ENCODE measurements at regions not wholly inside any gene's neighbourhood (a gene's known extent, or its start where the extent isn't known, plus 50 kb on each side); places are given as distances from the start of the nearest gene placed in this dataset.

GRCh38 chr2:7358865-7359447 lies 441.7 kb downstream of the RNF144A start:
- Histone ChIP-seq H3K4me1 (ENCODE audit: control insufficient read depth, insufficient read depth, low read length) (no peaks in the 10 kb centered on the region), H3K4me3 (ENCODE audit: low read depth, low read length) (no peak overlapping the region), H3K9me3 (ENCODE audit: control insufficient read depth, insufficient read depth, low read depth, low read length) (no peaks in the 10 kb centered on the region), H3K27ac (ENCODE audit: extremely low read depth, low read depth, low read length) (no peak overlapping the region), H3K36me3 (ENCODE audit: control insufficient read depth in 2 of 2, insufficient read depth in 1 of 2, low read length in 2 of 2) (no peaks in the 10 kb centered on the region)
- TF ChIP-seq ZNF404 (tag by site-specific recombination; IDR thresholded peaks at IDR 0.05) (no peak), ZNF350 (tag by site-specific recombination; IDR thresholded peaks at IDR 0.05) (no peak), OSR2 (tag by site-specific recombination; IDR thresholded peaks at IDR 0.05) (no peak)
- POLR2A ChIA-PET, result no interaction called here
- CTCF ChIA-PET, result no interaction called here

GRCh38 chr2:7363906-7364305 lies 446.7 kb downstream of the RNF144A start:
- TF ChIP-seq ZNF792 (tag by site-specific recombination; IDR thresholded peaks at IDR 0.05), result no peak
- no peak for TF ChIP-seq ZFP41 (tag by site-specific recombination; IDR thresholded peaks at IDR 0.05; ENCODE audit: borderline replicate concordance)
- TF ChIP-seq KLF9 (tag by site-specific recombination; IDR thresholded peaks at IDR 0.05; ENCODE audit: low read depth), result no peak
- no peak for TF ChIP-seq MYNN (tag by site-specific recombination; IDR thresholded peaks at IDR 0.05; ENCODE audit: borderline replicate concordance)
- no peak for TF ChIP-seq ZSCAN30 (tag by site-specific recombination; IDR thresholded peaks at IDR 0.05)
- TF ChIP-seq ZNF510 (tag by site-specific recombination; IDR thresholded peaks at IDR 0.05; ENCODE audit: insufficient replicate concordance), result no peak
- TF ChIP-seq IKZF3 (tag by site-specific recombination; IDR thresholded peaks at IDR 0.05), result no peak
- no peak for TF ChIP-seq ZFP3 (tag by site-specific recombination; IDR thresholded peaks at IDR 0.05; ENCODE audit: low read depth)
- no peak for TF ChIP-seq REPIN1 (tag by site-specific recombination; IDR thresholded peaks at IDR 0.05; ENCODE audit: low read depth)
- no peak for TF ChIP-seq ZNF292 (tag by site-specific recombination; IDR thresholded peaks at IDR 0.05; ENCODE audit: borderline replicate concordance, low read depth)
- TF ChIP-seq ZNF791 (tag by site-specific recombination; IDR thresholded peaks at IDR 0.05), result no peak
- ChIA-PET CTCF (no interaction called here), POLR2A (no interaction called here)

DNA sequence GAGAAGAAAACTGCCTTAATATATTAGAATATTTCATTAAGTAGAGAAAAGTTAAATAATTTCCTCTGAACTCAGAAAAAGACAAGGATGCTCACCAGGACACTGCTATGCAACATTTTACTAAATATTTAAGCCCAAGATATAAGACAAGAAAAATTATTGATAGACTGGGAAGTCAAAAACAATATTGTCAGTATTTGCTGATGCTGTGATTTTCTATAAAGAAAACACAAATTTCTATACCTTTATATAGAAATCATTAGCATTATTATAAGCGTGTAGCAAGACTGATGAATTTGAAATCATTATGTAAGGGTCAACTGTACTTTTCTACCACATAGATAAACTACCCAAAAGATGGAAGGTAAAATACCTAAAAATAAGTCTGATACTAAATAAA lies 451.0 kb downstream of the RNF144A start:
- no peak overlapping the region for H3K4me3 ChIP-seq (ENCODE audit: low read depth, low read length)
- TF ChIP-seq GLIS2 (tag by site-specific recombination; IDR thresholded peaks at IDR 0.05) (no peak), ZNF561 (tag by site-specific recombination; IDR thresholded peaks at IDR 0.05; ENCODE audit: borderline replicate concordance) (no peak), ZNF175 (tag by site-specific recombination; IDR thresholded peaks at IDR 0.05) (no peak), ZNF510 (tag by site-specific recombination; IDR thresholded peaks at IDR 0.05; ENCODE audit: insufficient replicate concordance) (no peak), ZBTB17 (tag by site-specific recombination; IDR thresholded peaks at IDR 0.05) (no peak), SETDB1 (IDR thresholded peaks at IDR 0.05; ENCODE audit: insufficient read length, low read length) (peak; percentile 58), ZNF571 (tag by site-specific recombination; IDR thresholded peaks at IDR 0.05) (no peak), ZNF521 (tag by site-specific recombination; IDR thresholded peaks at IDR 0.05) (no peak)
- H3K36me3 ChIP-seq (ENCODE audit: control insufficient read depth in 2 of 2, insufficient read depth in 1 of 2, low read length in 2 of 2), result no peaks in the 10 kb centered on the region
- no peaks in the 10 kb centered on the region for H3K9me3 ChIP-seq (ENCODE audit: control insufficient read depth, insufficient read depth, low read depth, low read length)
- CTCF ChIA-PET, result no interaction called here
- POLR2A ChIA-PET, result no interaction called here
- H3K4me1 ChIP-seq (ENCODE audit: control insufficient read depth, insufficient read depth, low read length), result no peaks in the 10 kb centered on the region
- H3K27ac ChIP-seq (ENCODE audit: extremely low read depth, low read depth, low read length), result no peak overlapping the region

More at GRCh38 chr2:7363906-7364305, 446.7 kb downstream of the RNF144A start:
- Histone ChIP-seq H3K27ac (ENCODE audit: extremely low read depth, low read depth, low read length) (no peak overlapping the region), H3K4me1 (ENCODE audit: control insufficient read depth, insufficient read depth, low read length) (no peaks in the 10 kb centered on the region), H3K4me3 (ENCODE audit: low read depth, low read length) (no peak overlapping the region), H3K36me3 (ENCODE audit: control insufficient read depth in 2 of 2, insufficient read depth in 1 of 2, low read length in 2 of 2) (no peaks in the 10 kb centered on the region), H3K9me3 (ENCODE audit: control insufficient read depth, insufficient read depth, low read depth, low read length) (no peaks in the 10 kb centered on the region)

- H3K9me3 ChIP-seq (ENCODE audit: control insufficient read depth, insufficient read depth, low read depth, low read length), result no peaks in the 10 kb centered on the region
- POLR2A ChIA-PET, result no interaction called here
- no peak overlapping the region for H3K4me3 ChIP-seq (ENCODE audit: low read depth, low read length)
- CTCF ChIA-PET, result no interaction called here
- no peaks in the 10 kb centered on the region for H3K36me3 ChIP-seq (ENCODE audit: control insufficient read depth in 2 of 2, insufficient read depth in 1 of 2, low read length in 2 of 2)
- TF ChIP-seq PRDM10 (tag by site-specific recombination; IDR thresholded peaks at IDR 0.05) (no peak), ZNF426 (tag by site-specific recombination; IDR thresholded peaks at IDR 0.05) (no peak)
- no peaks in the 10 kb centered on the region for H3K4me1 ChIP-seq (ENCODE audit: control insufficient read depth, insufficient read depth, low read length)
- H3K27ac ChIP-seq (ENCODE audit: extremely low read depth, low read depth, low read length), result no peak overlapping the region
Measured at GRCh38 chr2:7373156-7373555, 455.9 kb downstream of the RNF144A start.
